HepG2 (cell line): ENCODE measurements at regions not wholly inside any gene's neighbourhood (a gene's known extent, or its start where the extent isn't known, plus 50 kb on each side); places are given as distances from the start of the nearest gene placed in this dataset.

Source experiments
- ATAC-seq: fragments of 200-7000 bp; cut with Tn5 transposase; 3 replicates; pipeline ENCODE4 v1.9.1; 2020; ENCODE audit warnings: mild to moderate bottlenecking, moderate library complexity
- BruUV-seq: library from RNA; stranded (reverse); fragments of 400-500 nt; replicated peaks from 2 replicates; lab custom pipeline; 2021; lab: Mats Ljungman, UMichigan
- CTCF ChIA-PET: fragments of 300-600 bp; formaldehyde crosslinking; extraction: SDS; loops from one replicate; lab custom pipeline; 2021; ENCODE audit warnings: low total read pairs, inconsistent platforms, low intra/inter-chr PET ratio; lab: Yijun Ruan, JAX
- POLR2A ChIA-PET: fragments of 350-600 bp; sonication (Branson Sonifier 250); formaldehyde crosslinking; loops from one replicate; lab custom pipeline; 2020; ENCODE audit warnings: antibody characterized with exemption, inconsistent platforms; lab: Yijun Ruan, JAX
- DNase-seq: peaks from one replicate; pipeline ENCODE4 v3.0.0-alpha.2; 2015; ENCODE audit warnings: low spot score
- FAIRE-seq: peaks from 3 replicates; lab custom pipeline; 2011; peaks lifted over from hg19 to GRCh38; lab: Jason Lieb, UNC
- H2AFZ ChIP-seq: one replicate; pipeline ENCODE4 v1.6.1; 2011; ENCODE audit warnings: low read length, inconsistent platforms
- H3K27ac ChIP-seq: fragments of 300-600 bp; 3 replicates; pipeline ENCODE4 v1.8.0; 2011; ENCODE audit warnings: mixed run types, mild to moderate bottlenecking, mixed read lengths, low read length, inconsistent platforms; ENCODE audit not compliant: insufficient read depth; ENCODE audit errors: extremely low read length
- H3K27me3 ChIP-seq, 2 experiments: fragments of 200-600 bp in 1 of 2; 2 replicates in 1 of 2; 3 replicates in 1 of 2; pipeline versions ENCODE4 v1.6.0 to v1.8.0; 2011; ENCODE audit warnings: low read length in 2 of 2, mild to moderate bottlenecking in 2 of 2, moderate library complexity in 2 of 2, inconsistent platforms in 1 of 2; ENCODE audit not compliant: insufficient read depth in 2 of 2, control insufficient read depth in 1 of 2
- H3K36me3 ChIP-seq, 2 experiments: fragments of 200-600 bp in 1 of 2; replicated peaks in 1 of 2; 2 replicates in 1 of 2; 3 replicates in 1 of 2; pipeline versions ENCODE4 v1.5.1 to v1.8.0; 2011; ENCODE audit warnings: low read length in 2 of 2, inconsistent platforms in 1 of 2; ENCODE audit not compliant: insufficient read depth in 2 of 2, control insufficient read depth in 1 of 2
- H3K4me1 ChIP-seq: 2 replicates; pipeline ENCODE4 v1.5.1; 2012; ENCODE audit warnings: low read length, inconsistent platforms; ENCODE audit not compliant: insufficient read depth
- H3K4me2 ChIP-seq: 2 replicates; pipeline ENCODE4 v1.6.0; 2011; ENCODE audit warnings: low read depth, low read length, inconsistent platforms
- H3K4me3 ChIP-seq, 3 experiments: fragments of 200-600 bp in 1 of 3; sonication (generic), shearing (Covaris generic) in 1 of 3; replicated peaks in 1 of 3; 2 replicates each; pipeline ENCODE4 v1.5.1; 2011 to 2016; ENCODE audit warnings: low read length in 3 of 3, inconsistent platforms in 2 of 3, low read depth in 2 of 3, mild to moderate bottlenecking in 2 of 3, control low read depth in 1 of 3, mixed read lengths in 1 of 3; ENCODE audit not compliant: insufficient read depth in 1 of 3
- H3K79me2 ChIP-seq: one replicate; pipeline ENCODE4 v1.6.1; 2011; ENCODE audit warnings: low read length, inconsistent platforms; ENCODE audit not compliant: insufficient read depth
- H3K9ac ChIP-seq: 2 replicates; pipeline ENCODE4 v1.6.0; 2011; ENCODE audit warnings: mild to moderate bottlenecking, low read depth, low read length, inconsistent platforms; ENCODE audit not compliant: insufficient read depth
- H3K9me3 ChIP-seq: 2 replicates; pipeline ENCODE4 v1.5.1; 2012; ENCODE audit warnings: mild to moderate bottlenecking, low read length
- H4K20me1 ChIP-seq: 2 replicates; pipeline ENCODE4 v1.6.0; 2011; ENCODE audit warnings: inconsistent platforms, mild to moderate bottlenecking, low read length, moderate library complexity; ENCODE audit not compliant: insufficient read depth
- CCAR2 ChIP-seq: fragments of 200-400 bp; formaldehyde crosslinking; optimal IDR thresholded peaks from 2 replicates; pipeline ENCODE3; 2018; ENCODE audit warnings: low read depth, mild to moderate bottlenecking, low read length, moderate library complexity
- MNT ChIP-seq: fragments of 450-650 bp; IDR thresholded peaks from 2 replicates; pipeline ENCODE4 v1.6.1; 2016
- PHF21A ChIP-seq: sonication (generic); formaldehyde crosslinking; IDR thresholded peaks from 2 replicates; pipeline ENCODE4 v1.5.0; 2020; ENCODE audit warnings: mild to moderate bottlenecking, missing genetic modification reagents
- TBL1XR1 ChIP-seq: fragments of 150-350 bp; IDR thresholded peaks from 2 replicates; pipeline ENCODE4 v1.6.1; 2014; ENCODE audit warnings: borderline replicate concordance, low read length; ENCODE audit not compliant: partially characterized antibody
- THRA ChIP-seq: sonication (generic); formaldehyde crosslinking; IDR thresholded peaks from 2 replicates; pipeline ENCODE4 v1.4.0; 2020; ENCODE audit warnings: missing genetic modification reagents, borderline replicate concordance
- ZNF629 ChIP-seq: sonication (generic); formaldehyde crosslinking; conservative IDR thresholded peaks from 2 replicates; pipeline ENCODE4 v1.5.0; 2020; ENCODE audit warnings: missing genetic modification reagents
- WGBS: methylation state at CpG from one replicate; pipeline ENCODE4 v1.1.6; 2017; ENCODE audit warnings: low lambda C conversion rate; 5-methylcytosine and 5-hydroxymethylcytosine counted together
- in situ Hi-C: cut with HindIII; loops from 2 replicates; pipeline ENCODE4 v1.10.0; 2017; ENCODE audit warnings: low pct_unique_long_range_greater_than_20kb; ENCODE audit not compliant: extremely low pct_ligation_motif_present
- intact Hi-C: fragments of 100-400 bp; cut with micrococcal nuclease; formaldehyde crosslinking; loops from one replicate; pipeline ENCODE4 v1.10.0; 2022; ENCODE audit not compliant: unreplicated experiment

- BruUV-seq: no TSS peak
- Histone ChIP-seq H2AFZ (no peak overlapping the region), H3K36me3 (no peaks in the 10 kb centered on the region), H3K27ac (no peak overlapping the region), H3K4me3 (no peak overlapping the region), H4K20me1 (no peaks in the 10 kb centered on the region), H3K27me3 (peaks cover 24 to 91% of the 10 kb centered on the region in 2 experiments), H3K4me1 (no peaks in the 10 kb centered on the region), H3K4me2 (no peak overlapping the region), H3K9me3 (peaks cover 3% of the 10 kb centered on the region; the same call in 1 of the 2 replicates), H3K79me2 (no peaks in the 10 kb centered on the region), H3K9ac (no peak overlapping the region)
- CTCF ChIA-PET: no interaction called here
- no peak for ATAC-seq
- FAIRE-seq: no peak
- POLR2A ChIA-PET: no interaction called here
- TF ChIP-seq THRA (CRISPR knock-in tag): no peak
- 0 out of 2 replicates have a peak, but pooled peaks have one; percentile 15 for TF ChIP-seq MNT
- 28% methylated on average over 5 of the region's 6 CpGs for WGBS
- DNase-seq: no peak
- in situ Hi-C loops: no loop called here
- intact Hi-C loops: no loop called here
Observed at GRCh38 chr14:104392001-104392395, 187.6 kb upstream of the C14orf180 start.

GRCh38 chr14:104392396-104393198, 187.0 kb upstream of the C14orf180 start:
- Histone ChIP-seq H3K9me3 (peaks cover 9% of the 10 kb centered on the region; the same call in 1 of the 2 replicates), H2AFZ (no peak overlapping the region), H3K27ac (no peak overlapping the region), H4K20me1 (no peaks in the 10 kb centered on the region), H3K4me2 (no peak overlapping the region), H3K9ac (no peak overlapping the region)
- in situ Hi-C loops: no loop called here
- BruUV-seq: no TSS peak
- DNase-seq (no peak), ATAC-seq (no peak)
- CTCF ChIA-PET: no interaction called here
- 3% methylated on average over 7 of the region's 28 CpGs for WGBS
- no peak for TF ChIP-seq TBL1XR1
- no peak for TF ChIP-seq PHF21A (CRISPR knock-in tag)
- TF ChIP-seq ZNF629 (CRISPR knock-in tag): no peak
- no peak for TF ChIP-seq CCAR2
- TF ChIP-seq, all 625 proteins: peak for 0
- no peak for FAIRE-seq
- POLR2A ChIA-PET: no interaction called here
- Histone ChIP-seq H3K27me3 (peaks cover 21 to 85% of the 10 kb centered on the region in 2 experiments), H3K4me3 (no peak overlapping the region), H3K4me1 (no peaks in the 10 kb centered on the region), H3K79me2 (no peaks in the 10 kb centered on the region), H3K36me3 (no peaks in the 10 kb centered on the region)
- intact Hi-C loops: no loop called here
